OCI-LY1 (cell line): ENCODE measurements at regions not wholly inside any gene's neighbourhood (a gene's known extent, or its start where the extent isn't known, plus 50 kb on each side); places are given as distances from the start of the nearest gene placed in this dataset.

Experiments used
- H2AFZ ChIP-seq: fragments of 200-600 bp; sonication (generic), shearing (Covaris generic); 2 replicates; pipeline ENCODE4 v1.6.0; 2014; ENCODE audit warnings: antibody characterized with exemption, mild to moderate bottlenecking, low read length
- H3F3A ChIP-seq: fragments of 200-600 bp; sonication (generic), shearing (Covaris generic); 2 replicates; pipeline ENCODE4 v1.6.0; 2014; ENCODE audit warnings: mild to moderate bottlenecking, antibody characterized with exemption, low read length, moderate library complexity; ENCODE audit not compliant: insufficient read depth
- H3K27ac ChIP-seq: fragments of 200-600 bp; sonication (generic); 2 replicates; pipeline ENCODE4 v1.5.1; 2014; ENCODE audit warnings: low read length, mixed run types, mild to moderate bottlenecking, low read depth; ENCODE audit not compliant: poor library complexity, severe bottlenecking
- H3K27me3 ChIP-seq: fragments of 200-600 bp; sonication (generic); 2 replicates; pipeline ENCODE4 v1.6.0; 2014; ENCODE audit warnings: antibody characterized with exemption, mild to moderate bottlenecking, low read length, moderate library complexity; ENCODE audit not compliant: insufficient read depth
- H3K36me3 ChIP-seq: fragments of 200-600 bp; sonication (generic); 2 replicates; pipeline ENCODE4 v1.6.1; 2014; ENCODE audit warnings: mild to moderate bottlenecking, antibody characterized with exemption, low read length, moderate library complexity, mixed read lengths; ENCODE audit not compliant: insufficient read depth
- H3K4me1 ChIP-seq: fragments of 200-600 bp; sonication (generic); 2 replicates; pipeline ENCODE4 v1.5.1; 2014; ENCODE audit warnings: mild to moderate bottlenecking, low read length, moderate library complexity; ENCODE audit not compliant: insufficient read depth, severe bottlenecking
- H3K4me2 ChIP-seq: fragments of 200-600 bp; sonication (generic), shearing (Covaris generic); 2 replicates; pipeline ENCODE4 v1.6.1; 2014; ENCODE audit warnings: low read length
- H3K4me3 ChIP-seq: fragments of 200-600 bp; sonication (generic); 2 replicates; pipeline ENCODE4 v1.5.1; 2014; ENCODE audit warnings: low read length, low read depth, mild to moderate bottlenecking, mixed read lengths; ENCODE audit not compliant: poor library complexity, severe bottlenecking
- H3K79me2 ChIP-seq: fragments of 200-600 bp; shearing (Covaris generic); 2 replicates; pipeline ENCODE4 v1.6.1; 2016; ENCODE audit warnings: mixed run types, low read length, mixed read lengths; ENCODE audit not compliant: insufficient read depth
- H3K9ac ChIP-seq: fragments of 200-600 bp; sonication (generic), shearing (Covaris generic); 2 replicates; pipeline ENCODE4 v1.6.1; 2014; ENCODE audit warnings: mild to moderate bottlenecking, low read length, mixed read lengths
- H3K9me2 ChIP-seq: fragments of 200-600 bp; sonication (generic), shearing (Covaris generic); 2 replicates; pipeline ENCODE4 v1.6.1; 2014; ENCODE audit warnings: low read depth, mild to moderate bottlenecking, low read length, mixed read lengths
- H3K9me3 ChIP-seq: fragments of 200-600 bp; shearing (Covaris generic); 2 replicates; pipeline ENCODE4 v1.6.1; 2014; ENCODE audit warnings: low read length, mixed read lengths
- H4K20me1 ChIP-seq: fragments of 200-600 bp; sonication (generic), shearing (Covaris generic); 2 replicates; pipeline ENCODE4 v1.6.0; 2016; ENCODE audit warnings: mild to moderate bottlenecking, low read length; ENCODE audit not compliant: insufficient read depth
- EZH2 ChIP-seq: fragments of 200-600 bp; sonication (generic), shearing (Covaris generic); IDR thresholded peaks from 2 replicates; pipeline ENCODE4 v1.8.0; 2017; ENCODE audit warnings: borderline replicate concordance, mixed run types, mild to moderate bottlenecking, antibody characterized with exemption, low read length, moderate library complexity, mixed read lengths
- TF ChIP-seq, protein P1 (sequence below): fragments of 200-600 bp; sonication (generic), shearing (Covaris generic); IDR thresholded peaks from 2 replicates; pipeline ENCODE4 v1.5.1; 2017; ENCODE audit warnings: mild to moderate bottlenecking, antibody characterized with exemption, low read length, moderate library complexity, mixed read lengths

DNA sequence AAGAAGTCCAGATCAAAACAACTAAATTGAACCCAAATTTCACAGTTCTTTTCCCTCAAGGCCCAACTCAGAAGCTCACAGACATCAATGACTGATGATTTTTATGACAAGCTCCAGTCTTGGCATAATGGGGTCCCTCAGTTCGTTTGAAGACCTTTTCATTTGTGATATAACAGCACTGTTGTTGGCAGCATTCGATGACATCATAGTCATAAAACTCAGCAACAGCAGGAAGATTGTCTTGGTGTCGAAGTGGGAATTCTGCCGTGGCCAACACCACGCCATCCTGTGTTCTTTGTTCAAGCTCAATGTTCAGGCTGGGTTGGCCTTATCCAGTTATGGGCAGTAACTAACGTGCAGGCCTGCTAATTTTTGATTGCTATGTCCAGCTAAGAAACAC is 261.7 kb downstream of the C7orf25 start:
- Histone ChIP-seq H4K20me1 (no peaks in the 10 kb centered on the region), H2AFZ (no peak overlapping the region), H3K9me3 (no peaks in the 10 kb centered on the region), H3K4me2 (no peak overlapping the region), H3K4me1 (no peaks in the 10 kb centered on the region), H3K9me2 (no peaks in the 10 kb centered on the region; the same call in 1 of the 2 replicates), H3K27me3 (no peaks in the 10 kb centered on the region), H3K27ac (no peak overlapping the region), H3K36me3 (no peaks in the 10 kb centered on the region), H3K79me2 (no peaks in the 10 kb centered on the region), H3F3A (no peaks in the 10 kb centered on the region), H3K9ac (no peak overlapping the region), H3K4me3 (no peak overlapping the region)
- TF ChIP-seq, protein P1, sequence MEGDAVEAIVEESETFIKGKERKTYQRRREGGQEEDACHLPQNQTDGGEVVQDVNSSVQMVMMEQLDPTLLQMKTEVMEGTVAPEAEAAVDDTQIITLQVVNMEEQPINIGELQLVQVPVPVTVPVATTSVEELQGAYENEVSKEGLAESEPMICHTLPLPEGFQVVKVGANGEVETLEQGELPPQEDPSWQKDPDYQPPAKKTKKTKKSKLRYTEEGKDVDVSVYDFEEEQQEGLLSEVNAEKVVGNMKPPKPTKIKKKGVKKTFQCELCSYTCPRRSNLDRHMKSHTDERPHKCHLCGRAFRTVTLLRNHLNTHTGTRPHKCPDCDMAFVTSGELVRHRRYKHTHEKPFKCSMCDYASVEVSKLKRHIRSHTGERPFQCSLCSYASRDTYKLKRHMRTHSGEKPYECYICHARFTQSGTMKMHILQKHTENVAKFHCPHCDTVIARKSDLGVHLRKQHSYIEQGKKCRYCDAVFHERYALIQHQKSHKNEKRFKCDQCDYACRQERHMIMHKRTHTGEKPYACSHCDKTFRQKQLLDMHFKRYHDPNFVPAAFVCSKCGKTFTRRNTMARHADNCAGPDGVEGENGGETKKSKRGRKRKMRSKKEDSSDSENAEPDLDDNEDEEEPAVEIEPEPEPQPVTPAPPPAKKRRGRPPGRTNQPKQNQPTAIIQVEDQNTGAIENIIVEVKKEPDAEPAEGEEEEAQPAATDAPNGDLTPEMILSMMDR = no peak
- no peak for TF ChIP-seq EZH2

DNA sequence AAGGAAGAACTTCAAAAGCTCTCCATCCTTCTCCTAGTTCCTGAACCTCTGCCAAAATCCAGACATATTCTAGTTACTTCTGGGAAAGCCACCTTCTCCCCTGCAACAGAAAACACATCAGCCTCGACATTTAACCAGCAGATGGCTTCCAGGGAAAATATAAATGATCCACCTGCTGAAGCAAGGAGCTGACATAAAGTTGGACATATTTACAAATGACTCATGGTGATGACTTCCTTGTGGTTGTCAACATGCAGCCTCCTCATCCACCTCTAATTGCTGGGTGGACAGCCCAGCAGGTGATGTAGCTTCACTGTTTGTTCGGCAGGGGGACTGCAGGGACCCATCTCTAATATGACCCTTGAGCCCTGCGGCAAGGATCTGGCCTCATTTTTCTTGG is 266.0 kb downstream of the C7orf25 start:
- Histone ChIP-seq H3K4me2 (no peak overlapping the region), H3K9ac (no peak overlapping the region), H3K9me3 (peaks cover 3% of the 10 kb centered on the region; the same call in 1 of the 2 replicates), H3K27ac (no peak overlapping the region), H3K27me3 (no peaks in the 10 kb centered on the region; the same call in 1 of the 2 replicates), H3K4me1 (no peaks in the 10 kb centered on the region), H3K36me3 (no peaks in the 10 kb centered on the region), H3K9me2 (no peaks in the 10 kb centered on the region), H3K79me2 (no peaks in the 10 kb centered on the region), H4K20me1 (no peaks in the 10 kb centered on the region), H3F3A (no peaks in the 10 kb centered on the region), H3K4me3 (no peak overlapping the region), H2AFZ (no peak overlapping the region)
- TF ChIP-seq, protein P1 = no peak
- no peak for TF ChIP-seq EZH2

DNA sequence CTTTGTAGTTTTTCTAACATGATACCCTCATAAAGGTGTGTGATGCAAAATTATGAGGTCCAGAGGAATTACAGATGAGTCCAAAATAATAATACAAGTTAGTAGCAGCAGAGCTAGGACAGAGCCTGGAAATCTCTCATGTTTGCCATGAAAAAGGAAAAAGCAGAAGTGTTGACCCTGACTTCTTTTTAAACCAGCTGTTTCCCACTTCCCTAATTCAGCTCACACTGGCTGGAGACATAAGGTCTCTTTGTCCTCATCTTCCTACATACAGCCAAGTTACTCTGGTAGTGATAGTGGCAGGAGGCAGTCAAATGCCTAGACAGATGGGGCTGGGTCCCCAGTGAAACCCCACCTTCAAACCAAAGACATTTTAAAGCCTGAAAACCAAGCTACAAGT is 269.2 kb downstream of the C7orf25 start:
- no peaks in the 10 kb centered on the region for H4K20me1 ChIP-seq
- H3K79me2 ChIP-seq = no peaks in the 10 kb centered on the region
- no peak overlapping the region for H2AFZ ChIP-seq
- H3K27ac ChIP-seq = no peak overlapping the region
- H3F3A ChIP-seq = no peaks in the 10 kb centered on the region
- peaks cover 3% of the 10 kb centered on the region; the same call in 1 of the 2 replicates for H3K9me3 ChIP-seq
- no peak overlapping the region for H3K9ac ChIP-seq
- H3K36me3 ChIP-seq = no peaks in the 10 kb centered on the region
- no peak for TF ChIP-seq EZH2
- TF ChIP-seq, protein P1 = no peak
- no peak overlapping the region for H3K4me3 ChIP-seq
- no peak overlapping the region for H3K4me2 ChIP-seq
- no peaks in the 10 kb centered on the region for H3K9me2 ChIP-seq
- no peaks in the 10 kb centered on the region for H3K4me1 ChIP-seq
- no peaks in the 10 kb centered on the region; the same call in 1 of the 2 replicates for H3K27me3 ChIP-seq
